ENCODE measurements at regions not wholly inside any gene's neighbourhood (a gene's known extent, or its start where the extent isn't known, plus 50 kb on each side); places are given as distances from the start of the nearest gene placed in this dataset.

- Mint-ChIP-seq H3K27me3 (ENCODE audit: low read depth) (peaks cover 2% of the 10 kb centered on the region), H3K4me3 (ENCODE audit: low read depth) (no peak overlapping the region), H3K36me3 (ENCODE audit: low read depth) (no peaks in the 10 kb centered on the region), H3K4me1 (ENCODE audit: low read depth) (no peaks in the 10 kb centered on the region), H3K27ac (no peak overlapping the region), H3K9me3 (no peaks in the 10 kb centered on the region)
- no peak for DNase-seq (ENCODE audit: low spot score)
- intact Hi-C loops (cut with micrococcal nuclease): no loop called here
Observed at GRCh38 chr2:200179151-200179550, 127.3 kb upstream of the SPATS2L start.

GRCh38 chr2:200180943-200181342 lies 125.5 kb upstream of the SPATS2L start:
- Mint-ChIP-seq H3K27ac (no peak overlapping the region), H3K27me3 (ENCODE audit: low read depth) (peaks cover 12% of the 10 kb centered on the region), H3K36me3 (ENCODE audit: low read depth) (no peaks in the 10 kb centered on the region), H3K9me3 (no peaks in the 10 kb centered on the region), H3K4me3 (ENCODE audit: low read depth) (no peak overlapping the region), H3K4me1 (ENCODE audit: low read depth) (no peaks in the 10 kb centered on the region)
- DNase-seq (ENCODE audit: low spot score): no peak
- intact Hi-C loops (cut with micrococcal nuclease): no loop called here

- Mint-ChIP-seq H3K4me1 (ENCODE audit: low read depth) (no peaks in the 10 kb centered on the region), H3K4me3 (ENCODE audit: low read depth) (no peak overlapping the region), H3K36me3 (ENCODE audit: low read depth) (no peaks in the 10 kb centered on the region), H3K9me3 (no peaks in the 10 kb centered on the region), H3K27ac (no peak overlapping the region), H3K27me3 (ENCODE audit: low read depth) (peaks cover 13% of the 10 kb centered on the region)
- no peak for DNase-seq (ENCODE audit: low spot score)
- intact Hi-C loops (cut with micrococcal nuclease): no loop called here
Observed at GRCh38 chr2:200181755-200182154, 124.7 kb upstream of the SPATS2L start.

DNA sequence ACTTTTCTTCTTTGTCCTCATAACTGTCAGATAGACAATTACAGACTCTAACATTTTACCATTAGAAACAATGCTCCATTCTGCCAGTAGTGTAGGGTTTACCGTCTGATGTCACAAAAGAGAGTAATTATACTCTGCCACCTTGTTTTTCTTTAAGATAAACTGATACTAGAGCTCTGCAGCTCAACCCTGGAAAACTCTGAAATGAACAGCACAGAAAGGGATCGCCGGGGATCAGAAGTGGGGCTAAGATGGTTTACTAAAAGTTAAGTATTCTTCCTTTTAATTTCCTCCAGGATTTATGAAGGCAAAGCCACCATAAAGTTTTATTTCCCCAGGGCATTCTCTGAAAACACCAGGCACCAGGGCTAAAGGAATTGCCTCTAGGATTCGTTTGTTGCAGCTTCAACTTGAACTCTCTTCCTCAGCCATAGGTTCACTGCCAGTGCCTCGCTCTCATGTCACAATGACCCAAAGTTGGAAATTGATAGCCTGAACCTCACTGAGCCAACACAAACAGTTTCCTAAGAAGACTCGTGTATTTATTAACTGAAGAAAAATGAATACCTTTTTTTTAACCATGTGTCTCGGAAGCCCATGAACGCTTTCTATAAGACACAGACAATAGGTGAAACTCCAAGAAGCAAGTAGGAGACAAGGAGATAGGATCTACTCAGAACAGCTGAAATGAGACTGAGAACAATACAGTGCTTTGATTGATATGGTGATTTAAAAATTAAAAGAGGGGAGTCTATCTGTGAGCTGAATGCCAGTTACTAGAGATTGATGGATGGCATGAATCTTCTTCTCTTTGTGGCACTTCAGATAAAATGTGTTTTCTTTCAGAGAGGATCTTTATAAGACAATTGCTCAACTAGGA lies 121.5 kb upstream of the SPATS2L start:
- Mint-ChIP-seq H3K27ac (no peak overlapping the region), H3K4me3 (ENCODE audit: low read depth) (no peak overlapping the region), H3K27me3 (ENCODE audit: low read depth) (peaks cover 21% of the 10 kb centered on the region), H3K36me3 (ENCODE audit: low read depth) (no peaks in the 10 kb centered on the region), H3K9me3 (no peaks in the 10 kb centered on the region), H3K4me1 (ENCODE audit: low read depth) (no peaks in the 10 kb centered on the region)
- DNase-seq (ENCODE audit: low spot score): no peak
- intact Hi-C loops (cut with micrococcal nuclease): no loop called here

DNA sequence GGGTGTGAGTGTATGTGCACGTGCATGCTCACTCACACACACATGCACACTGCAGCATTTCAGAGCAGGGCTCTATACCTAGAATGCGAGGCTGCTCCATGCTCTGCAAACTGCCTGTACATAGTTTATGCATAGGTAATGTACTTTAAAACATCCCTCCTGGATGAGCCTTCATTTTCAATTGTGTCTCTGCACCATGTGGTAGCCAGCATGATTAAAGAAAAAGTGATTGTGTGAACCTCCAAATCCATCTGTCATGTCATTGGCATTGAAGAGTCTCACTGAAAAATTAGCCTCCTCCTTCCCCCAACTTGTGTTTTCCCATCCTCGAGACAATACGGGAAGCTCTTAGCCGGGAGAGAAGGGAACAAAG lies 120.9 kb upstream of the SPATS2L start:
- intact Hi-C loops (cut with micrococcal nuclease): no loop called here
- no peak for DNase-seq (ENCODE audit: low spot score)
- no peaks in the 10 kb centered on the region for H3K36me3 Mint-ChIP-seq (ENCODE audit: low read depth)

GRCh38 chr2:200186002-200186401 lies 120.5 kb upstream of the SPATS2L start:
- Mint-ChIP-seq H3K4me3 (ENCODE audit: low read depth) (no peak overlapping the region), H3K36me3 (ENCODE audit: low read depth) (no peaks in the 10 kb centered on the region), H3K27ac (no peak overlapping the region), H3K27me3 (ENCODE audit: low read depth) (peaks cover 25% of the 10 kb centered on the region), H3K9me3 (no peaks in the 10 kb centered on the region), H3K4me1 (ENCODE audit: low read depth) (no peaks in the 10 kb centered on the region)
- intact Hi-C loops (cut with micrococcal nuclease): no loop called here
- no peak for DNase-seq (ENCODE audit: low spot score)

More for the DNA sequence above, 120.9 kb upstream of the SPATS2L start:
- Mint-ChIP-seq H3K4me3 (ENCODE audit: low read depth) (no peak overlapping the region), H3K27me3 (ENCODE audit: low read depth) (peaks cover 25% of the 10 kb centered on the region), H3K4me1 (ENCODE audit: low read depth) (no peaks in the 10 kb centered on the region), H3K9me3 (no peaks in the 10 kb centered on the region), H3K27ac (no peak overlapping the region)

DNA sequence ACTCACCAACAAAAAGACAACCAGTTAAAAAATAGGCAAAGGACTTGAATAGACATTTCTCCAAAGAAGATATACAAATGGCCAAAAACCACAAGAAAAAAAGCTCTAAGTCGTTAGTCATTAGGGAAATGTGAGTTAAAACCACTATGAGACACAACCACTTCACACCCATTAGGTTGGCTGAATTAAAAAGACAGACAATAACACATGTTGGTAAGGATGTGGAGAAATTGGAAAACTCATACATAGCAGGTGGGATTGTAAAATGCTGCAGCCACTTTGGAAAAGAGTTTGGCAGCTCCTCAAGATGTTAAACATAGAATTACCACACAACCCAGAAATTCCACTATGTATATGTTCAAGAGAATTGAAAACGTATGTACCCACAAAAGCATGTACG lies 117.6 kb upstream of the SPATS2L start:
- no peak overlapping the region for H3K27ac Mint-ChIP-seq
- DNase-seq (ENCODE audit: low spot score): no peak
- H3K4me3 Mint-ChIP-seq (ENCODE audit: low read depth): no peak overlapping the region
- H3K27me3 Mint-ChIP-seq (ENCODE audit: low read depth): peaks cover 34% of the 10 kb centered on the region
- intact Hi-C loops (cut with micrococcal nuclease): no loop called here
- H3K9me3 Mint-ChIP-seq: no peaks in the 10 kb centered on the region
- H3K36me3 Mint-ChIP-seq (ENCODE audit: low read depth): no peaks in the 10 kb centered on the region
- H3K4me1 Mint-ChIP-seq (ENCODE audit: low read depth): no peaks in the 10 kb centered on the region

DNA sequence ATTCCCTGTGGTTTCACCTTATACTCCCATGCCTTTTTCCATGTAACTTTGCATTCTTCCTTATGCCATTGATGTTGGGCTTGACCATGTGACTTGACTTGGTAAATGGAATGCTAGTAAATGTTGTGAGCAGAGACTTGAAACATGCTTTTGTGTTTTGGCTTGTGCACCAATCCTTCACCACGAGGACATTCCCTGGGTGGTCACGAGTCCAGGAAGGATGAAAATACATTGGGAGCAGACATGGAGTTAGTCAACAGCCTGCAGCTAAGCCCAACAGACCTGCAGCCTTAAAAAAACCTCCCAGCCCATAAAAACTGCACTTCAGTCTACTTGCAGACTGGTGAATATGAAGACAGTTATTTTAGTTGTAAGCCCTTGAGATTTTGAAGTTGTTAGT lies 116.5 kb upstream of the SPATS2L start:
- Mint-ChIP-seq H3K9me3 (no peaks in the 10 kb centered on the region), H3K4me1 (ENCODE audit: low read depth) (no peaks in the 10 kb centered on the region), H3K27ac (no peak overlapping the region), H3K4me3 (ENCODE audit: low read depth) (no peak overlapping the region), H3K36me3 (ENCODE audit: low read depth) (no peaks in the 10 kb centered on the region), H3K27me3 (ENCODE audit: low read depth) (peaks cover 33% of the 10 kb centered on the region)
- DNase-seq (ENCODE audit: low spot score): no peak
- intact Hi-C loops (cut with micrococcal nuclease): no loop called here

- intact Hi-C loops (cut with micrococcal nuclease): no loop called here
- peaks cover 28% of the 10 kb centered on the region for H3K27me3 Mint-ChIP-seq (ENCODE audit: low read depth)
- DNase-seq (ENCODE audit: low spot score): no peak
Observed at GRCh38 chr2:200193331-200193730, 113.2 kb upstream of the SPATS2L start.

GRCh38 chr2:200193791-200194190 lies 112.7 kb upstream of the SPATS2L start:
- intact Hi-C loops (cut with micrococcal nuclease): no loop called here
- peaks cover 28% of the 10 kb centered on the region for H3K27me3 Mint-ChIP-seq (ENCODE audit: low read depth)
- H3K27ac Mint-ChIP-seq: no peak overlapping the region
- no peaks in the 10 kb centered on the region for H3K4me1 Mint-ChIP-seq (ENCODE audit: low read depth)
- H3K4me3 Mint-ChIP-seq (ENCODE audit: low read depth): no peak overlapping the region
- no peak for DNase-seq (ENCODE audit: low spot score)
- H3K36me3 Mint-ChIP-seq (ENCODE audit: low read depth): no peaks in the 10 kb centered on the region
- no peaks in the 10 kb centered on the region for H3K9me3 Mint-ChIP-seq

More at GRCh38 chr2:200193331-200193730, 113.2 kb upstream of the SPATS2L start:
- Mint-ChIP-seq H3K4me3 (ENCODE audit: low read depth) (no peak overlapping the region), H3K36me3 (ENCODE audit: low read depth) (no peaks in the 10 kb centered on the region), H3K4me1 (ENCODE audit: low read depth) (no peaks in the 10 kb centered on the region), H3K9me3 (no peaks in the 10 kb centered on the region), H3K27ac (no peak overlapping the region)

DNA sequence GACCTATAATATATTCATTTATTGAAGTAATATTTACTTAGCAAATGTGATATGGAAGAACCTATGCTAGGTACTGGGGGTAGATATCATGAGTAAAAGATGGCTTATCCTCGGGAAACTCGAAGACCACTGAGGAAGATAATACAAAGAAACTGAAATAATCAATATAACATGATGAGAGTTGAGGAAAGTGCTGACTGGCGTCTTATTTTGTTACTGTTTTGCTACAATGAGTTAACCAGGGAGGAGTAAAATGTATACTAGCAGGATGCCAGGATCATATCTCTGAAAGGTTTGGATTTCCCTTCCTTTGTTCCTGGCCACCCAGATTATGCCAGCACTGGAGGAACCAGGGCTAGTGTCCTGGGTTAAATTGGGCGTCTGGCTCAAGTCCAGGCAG lies 111.7 kb upstream of the SPATS2L start:
- H3K4me3 Mint-ChIP-seq (ENCODE audit: low read depth): no peak overlapping the region

GRCh38 chr2:200199005-200199404 lies 107.5 kb upstream of the SPATS2L start:
- H3K27me3 Mint-ChIP-seq (ENCODE audit: low read depth): peaks cover 27% of the 10 kb centered on the region
- intact Hi-C loops (cut with micrococcal nuclease): no loop called here
- H3K36me3 Mint-ChIP-seq (ENCODE audit: low read depth): no peaks in the 10 kb centered on the region
- H3K9me3 Mint-ChIP-seq: no peaks in the 10 kb centered on the region
- no peak for DNase-seq (ENCODE audit: low spot score)
- H3K4me1 Mint-ChIP-seq (ENCODE audit: low read depth): no peaks in the 10 kb centered on the region
- no peak overlapping the region for H3K27ac Mint-ChIP-seq
- no peak overlapping the region for H3K4me3 Mint-ChIP-seq (ENCODE audit: low read depth)

More for the DNA sequence above, 111.7 kb upstream of the SPATS2L start:
- Mint-ChIP-seq H3K27me3 (ENCODE audit: low read depth) (peaks cover 28% of the 10 kb centered on the region), H3K36me3 (ENCODE audit: low read depth) (no peaks in the 10 kb centered on the region), H3K4me1 (ENCODE audit: low read depth) (no peaks in the 10 kb centered on the region), H3K27ac (no peak overlapping the region), H3K9me3 (no peaks in the 10 kb centered on the region)
- intact Hi-C loops (cut with micrococcal nuclease): no loop called here
- DNase-seq (ENCODE audit: low spot score): no peak

DNA sequence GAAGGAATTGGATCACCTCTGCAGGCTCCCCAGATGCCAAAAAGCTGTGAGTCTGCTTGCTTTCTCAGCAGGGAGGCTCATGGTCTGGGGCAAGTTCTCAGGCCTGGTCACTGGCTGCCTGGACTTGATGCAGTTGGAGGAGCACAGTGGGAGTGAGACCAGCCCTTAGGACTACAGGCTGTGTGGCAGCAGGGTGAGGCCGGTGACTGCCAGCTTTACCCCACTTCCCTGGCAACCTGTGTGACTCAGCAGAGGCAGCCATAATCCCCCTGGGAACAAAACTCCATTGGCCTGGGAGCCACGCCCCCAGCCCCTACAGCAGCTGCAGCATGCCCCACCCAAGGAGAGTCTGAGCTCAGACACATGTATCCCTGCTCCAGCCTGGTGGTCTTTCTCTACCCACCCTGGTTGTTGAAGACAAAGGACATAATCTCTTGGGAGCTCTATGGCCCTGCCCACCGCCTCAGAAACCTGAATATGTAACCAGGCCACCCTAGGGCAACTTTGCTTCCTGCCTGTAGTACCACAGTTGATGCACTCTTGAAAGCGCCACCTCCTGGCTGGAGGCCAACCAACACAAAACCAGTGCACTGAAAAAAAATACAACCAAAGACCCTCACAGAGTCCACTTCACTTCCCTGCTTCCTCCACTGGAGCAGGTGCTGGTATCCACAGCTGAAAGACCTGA lies 106.8 kb upstream of the SPATS2L start:
- no peak overlapping the region for H3K27ac Mint-ChIP-seq
- H3K4me3 Mint-ChIP-seq (ENCODE audit: low read depth): no peak overlapping the region
- H3K4me1 Mint-ChIP-seq (ENCODE audit: low read depth): no peaks in the 10 kb centered on the region
- H3K36me3 Mint-ChIP-seq (ENCODE audit: low read depth): no peaks in the 10 kb centered on the region
- no peaks in the 10 kb centered on the region for H3K9me3 Mint-ChIP-seq
- intact Hi-C loops (cut with micrococcal nuclease): no loop called here
- H3K27me3 Mint-ChIP-seq (ENCODE audit: low read depth): peaks cover 28% of the 10 kb centered on the region
- no peak for DNase-seq (ENCODE audit: low spot score)

Measured in activated T-helper 2 cell treated with anti-CD3 and anti-CD28 coated beads, Interferon-gamma antibody, Interleukin-2, Interleukin-4, amounts not matched to agents 10 μg/mL and 5 μg/mL and 100 μg/mL, durations not matched to agents 14 hours and 24 hours and 36 hours (primary cell).